ENCODE measurements at regions not wholly inside any gene's neighbourhood (a gene's known extent, or its start where the extent isn't known, plus 50 kb on each side); places are given as distances from the start of the nearest gene placed in this dataset.

GRCh38 chr3:141431411-141432378 is 55.1 kb upstream of the RASA2 start:
- no peak for DNase-seq (ENCODE audit: insufficient read length)
- TF ChIP-seq POLR2A (IDR thresholded peaks at IDR 0.05; ENCODE audit: low read depth, low read length) (no peak), POLR2AphosphoS5 (IDR thresholded peaks at IDR 0.05; ENCODE audit: low read depth, low read length) (no peak), TAF1 (IDR thresholded peaks at IDR 0.05; ENCODE audit: borderline replicate concordance, low read depth, low read length) (no peak)
- FAIRE-seq = no peak

- TF ChIP-seq TAF1 (IDR thresholded peaks at IDR 0.05; ENCODE audit: borderline replicate concordance, low read depth, low read length) (no peak), POLR2A (IDR thresholded peaks at IDR 0.05; ENCODE audit: low read depth, low read length) (no peak), POLR2AphosphoS5 (IDR thresholded peaks at IDR 0.05; ENCODE audit: low read depth, low read length) (no peak)
- DNase-seq (ENCODE audit: insufficient read length) = no peak
- FAIRE-seq = no peak
These were observed 53.9 kb upstream of the RASA2 start for GRCh38 chr3:141432904-141433303.

- FAIRE-seq = no peak
- TF ChIP-seq POLR2A (IDR thresholded peaks at IDR 0.05; ENCODE audit: low read depth, low read length) (no peak), POLR2AphosphoS5 (IDR thresholded peaks at IDR 0.05; ENCODE audit: low read depth, low read length) (no peak), TAF1 (IDR thresholded peaks at IDR 0.05; ENCODE audit: borderline replicate concordance, low read depth, low read length) (no peak)
- no peak for DNase-seq (ENCODE audit: insufficient read length)
These were observed 52.6 kb upstream of the RASA2 start for GRCh38 chr3:141434255-141434654.

GRCh38 chr3:141436180-141436579 is 50.6 kb upstream of the RASA2 start:
- FAIRE-seq = no peak
- TF ChIP-seq POLR2AphosphoS5 (IDR thresholded peaks at IDR 0.05; ENCODE audit: low read depth, low read length) (no peak), TAF1 (IDR thresholded peaks at IDR 0.05; ENCODE audit: borderline replicate concordance, low read depth, low read length) (no peak), POLR2A (IDR thresholded peaks at IDR 0.05; ENCODE audit: low read depth, low read length) (no peak)
- no peak for DNase-seq (ENCODE audit: insufficient read length)

All from GM12892 (cell line).